H9 (cell line): ENCODE measurements at regions not wholly inside any gene's neighbourhood (a gene's known extent, or its start where the extent isn't known, plus 50 kb on each side); places are given as distances from the start of the nearest gene placed in this dataset.

Experiments used
- DNase-seq: peaks from one replicate; pipeline ENCODE4 v3.0.0-alpha.2; 2017
- H2AFZ ChIP-seq: one replicate; pipeline ENCODE4 v1.6.1; 2013; ENCODE audit warnings: mild to moderate bottlenecking, low read length, control low read depth, moderate library complexity
- H2AK5ac ChIP-seq: 2 replicates; pipeline ENCODE4 v1.6.1; 2013; ENCODE audit warnings: low read length, control low read depth, mixed read lengths; ENCODE audit not compliant: insufficient read length
- H2BK120ac ChIP-seq: one replicate; pipeline ENCODE4 v1.6.1; 2013; ENCODE audit warnings: low read depth, mild to moderate bottlenecking, low read length, control low read depth, inconsistent platforms; ENCODE audit not compliant: poor library complexity, severe bottlenecking
- H2BK12ac ChIP-seq: 2 replicates; pipeline ENCODE4 v1.6.1; 2013; ENCODE audit warnings: low read length, control low read depth, mixed read lengths, low read depth; ENCODE audit not compliant: insufficient read length
- H2BK15ac ChIP-seq: 2 replicates; pipeline ENCODE4 v1.6.1; 2013; ENCODE audit warnings: low read depth, low read length, control low read depth
- H2BK20ac ChIP-seq: one replicate; pipeline ENCODE4 v1.6.1; 2013; ENCODE audit warnings: low read depth, mild to moderate bottlenecking, low read length, control low read depth, inconsistent platforms; ENCODE audit not compliant: poor library complexity, severe bottlenecking
- H2BK5ac ChIP-seq: 2 replicates; pipeline ENCODE4 v1.6.1; 2013; ENCODE audit warnings: low read length, control low read depth, mixed read lengths; ENCODE audit not compliant: insufficient read length
- H3K14ac ChIP-seq: 2 replicates; pipeline ENCODE4 v1.6.1; 2013; ENCODE audit warnings: low read length, control low read depth; ENCODE audit not compliant: insufficient read depth
- H3K18ac ChIP-seq: 2 replicates; pipeline ENCODE4 v1.6.1; 2013; ENCODE audit warnings: low read depth, mild to moderate bottlenecking, mixed read lengths, low read length, control low read depth; ENCODE audit not compliant: insufficient read length
- H3K23ac ChIP-seq: 2 replicates; pipeline ENCODE4 v1.6.1; 2013; ENCODE audit warnings: low read length, control low read depth, mixed read lengths, low read depth; ENCODE audit not compliant: insufficient read length
- H3K23me2 ChIP-seq: 2 replicates; pipeline ENCODE4 v1.6.1; 2013; ENCODE audit warnings: low read depth, mild to moderate bottlenecking, mixed read lengths, low read length, control low read depth; ENCODE audit not compliant: insufficient read length, poor library complexity, severe bottlenecking
- H3K27ac ChIP-seq: 2 replicates; pipeline ENCODE4 v1.5.1; 2013; ENCODE audit warnings: low read length, control low read depth, mixed read lengths, low read depth; ENCODE audit not compliant: insufficient read length
- H3K27me3 ChIP-seq: 2 replicates; pipeline ENCODE4 v1.6.1; 2013; ENCODE audit warnings: low read length, control low read depth, inconsistent platforms; ENCODE audit not compliant: insufficient read depth
- H3K4ac ChIP-seq: 2 replicates; pipeline ENCODE4 v1.6.1; 2013; ENCODE audit warnings: low read depth, mild to moderate bottlenecking, control low read depth, inconsistent platforms, low read length, moderate library complexity
- H3K4me1 ChIP-seq: 2 replicates; pipeline ENCODE4 v1.6.1; 2013; ENCODE audit warnings: low read length, control low read depth, inconsistent platforms; ENCODE audit not compliant: insufficient read depth
- H3K4me2 ChIP-seq: 2 replicates; pipeline ENCODE4 v1.6.1; 2013; ENCODE audit warnings: low read length, control low read depth, mixed read lengths; ENCODE audit not compliant: insufficient read length, insufficient read depth
- H3K56ac ChIP-seq: 2 replicates; pipeline ENCODE4 v1.6.1; 2013; ENCODE audit warnings: low read depth, mild to moderate bottlenecking, mixed read lengths, low read length, control low read depth; ENCODE audit not compliant: insufficient read length
- H3K79me1 ChIP-seq: 2 replicates; pipeline ENCODE4 v1.6.1; 2013; ENCODE audit warnings: low read depth, mild to moderate bottlenecking, moderate library complexity, low read length, control low read depth, inconsistent platforms; ENCODE audit not compliant: insufficient read depth, poor library complexity, severe bottlenecking
- H3K79me2 ChIP-seq: 2 replicates; pipeline ENCODE4 v1.6.1; 2013; ENCODE audit warnings: low read length, control low read depth, inconsistent platforms; ENCODE audit not compliant: insufficient read depth
- H3K9ac ChIP-seq: 2 replicates; pipeline ENCODE4 v1.6.1; 2013; ENCODE audit warnings: low read length, control low read depth, mixed read lengths; ENCODE audit not compliant: insufficient read length; ENCODE audit errors: extremely low read depth
- H3K9me3 ChIP-seq: one replicate; pipeline ENCODE4 v1.6.1; 2013; ENCODE audit warnings: low read depth, low read length, inconsistent platforms; ENCODE audit not compliant: control insufficient read depth
- H3T11ph ChIP-seq: one replicate; pipeline ENCODE4 v1.6.1; 2013; ENCODE audit warnings: mild to moderate bottlenecking, low read length, control low read depth, inconsistent platforms
- H4K20me1 ChIP-seq: one replicate; pipeline ENCODE4 v1.6.1; 2013; ENCODE audit not compliant: control insufficient read depth, insufficient read length, insufficient read depth
- H4K5ac ChIP-seq: 2 replicates; pipeline ENCODE4 v1.6.1; 2013; ENCODE audit warnings: low read depth, mild to moderate bottlenecking, mixed read lengths, low read length, control low read depth; ENCODE audit not compliant: insufficient read length
- H4K8ac ChIP-seq: replicated peaks from 2 replicates; pipeline ENCODE4 v1.6.1; 2013; ENCODE audit warnings: low read length, control low read depth, mixed read lengths, low read depth; ENCODE audit not compliant: insufficient read length
- H4K91ac ChIP-seq: 2 replicates; pipeline ENCODE4 v1.6.1; 2013; ENCODE audit warnings: low read depth, mild to moderate bottlenecking, moderate library complexity, mixed read lengths, low read length, control low read depth; ENCODE audit not compliant: insufficient read length
- H3K27ac Mint-ChIP-seq, 3 experiments: 2 replicates in 2 of 3; 3 replicates in 1 of 3; pipeline ENCODE4 v1.8.0; 2020 to 2021; ENCODE audit warnings: mixed read lengths in 3 of 3, mild to moderate bottlenecking in 1 of 3, moderate library complexity in 1 of 3
- H3K27me3 Mint-ChIP-seq: 2 replicates; pipeline ENCODE4 v1.8.0; 2021; ENCODE audit warnings: low read depth, mild to moderate bottlenecking, moderate library complexity, mixed read lengths
- H3K36me3 Mint-ChIP-seq, 3 experiments: 2 replicates in 2 of 3; 3 replicates in 1 of 3; pipeline ENCODE4 v1.8.0; 2020 to 2021; ENCODE audit warnings: low read depth in 3 of 3, mixed read lengths in 3 of 3; ENCODE audit not compliant: insufficient read depth in 1 of 3
- H3K4me1 Mint-ChIP-seq, 2 experiments: 2 replicates each; pipeline ENCODE4 v1.8.0; 2020; ENCODE audit warnings: mixed read lengths in 2 of 2
- H3K4me3 Mint-ChIP-seq, 2 experiments: 2 replicates in 1 of 2; 3 replicates in 1 of 2; pipeline ENCODE4 v1.8.0; 2020 to 2021; ENCODE audit warnings: mild to moderate bottlenecking in 2 of 2, mixed read lengths in 2 of 2, moderate library complexity in 1 of 2
- H3K9me3 Mint-ChIP-seq, 2 experiments: 2 replicates in 1 of 2; 3 replicates in 1 of 2; pipeline ENCODE4 v1.8.0; 2020; ENCODE audit warnings: mild to moderate bottlenecking in 2 of 2, mixed read lengths in 2 of 2, moderate library complexity in 1 of 2
- CTCF ChIP-seq: fragments of 200-600 bp; sonication (generic); conservative IDR thresholded peaks from 3 replicates; pipeline ENCODE4 v1.8.0; 2021; ENCODE audit warnings: antibody characterized with exemption, mild to moderate bottlenecking
- WGBS: extraction: QIAGEN DNeasy Blood & Tissue Kit; methylation state at CpG from one replicate; pipeline ENCODE4 v1.1.7; 2013; ENCODE audit warnings: missing lambda C conversion rate, low lambda C conversion rate, mixed read lengths; ENCODE audit not compliant: insufficient read length; ENCODE audit errors: extremely low coverage; 5-methylcytosine and 5-hydroxymethylcytosine counted together

GRCh38 chr13:90952326-90952725 is 395.2 kb upstream of the MIR17HG start:
- no peak overlapping the region for H3K4me3 Mint-ChIP-seq
- Histone ChIP-seq H3K18ac (no peak overlapping the region), H4K91ac (no peak overlapping the region), H4K20me1 (no peaks in the 10 kb centered on the region), H3K27me3 (no peaks in the 10 kb centered on the region), H3K79me2 (no peaks in the 10 kb centered on the region), H2AFZ (no peak overlapping the region), H3K27ac (no peak overlapping the region), H4K8ac (no peak overlapping the region), H3K14ac (no peak overlapping the region), H2BK15ac (no peak overlapping the region), H3K4me1 (no peaks in the 10 kb centered on the region), H2BK5ac (no peak overlapping the region), H2BK20ac (no peak overlapping the region), H3K9me3 (no peaks in the 10 kb centered on the region), H2BK120ac (no peak overlapping the region), H3K56ac (no peak overlapping the region), H3K79me1 (no peaks in the 10 kb centered on the region), H3K23ac (no peak overlapping the region), H3K4ac (no peak overlapping the region), H2BK12ac (no peak overlapping the region), H3K4me2 (no peak overlapping the region), H3K23me2 (no peaks in the 10 kb centered on the region), H3K9ac (no peak overlapping the region), H3T11ph (no peak overlapping the region), H4K5ac (no peak overlapping the region), H2AK5ac (no peak overlapping the region)
- no peak overlapping the region for H3K27ac Mint-ChIP-seq
- no peak for DNase-seq
- H3K9me3 Mint-ChIP-seq, result no peaks in the 10 kb centered on the region
- no CpG with 5 or more reads among the region's 1 CpG for WGBS
- H3K36me3 Mint-ChIP-seq, result no peaks in the 10 kb centered on the region
- no peaks in the 10 kb centered on the region for H3K27me3 Mint-ChIP-seq
- TF ChIP-seq CTCF, result no peak
- no peaks in the 10 kb centered on the region for H3K4me1 Mint-ChIP-seq
